ENCODE measurements at regions not wholly inside any gene's neighbourhood (a gene's known extent, or its start where the extent isn't known, plus 50 kb on each side); places are given as distances from the start of the nearest gene placed in this dataset.
"Not testable (repeated sequence)": the region's sequence is repeated elsewhere in the genome, so short reads cannot be mapped to it uniquely, and the experiment has no call there.

- ATAC-seq (ENCODE audit: low FRiP score): no peak
- TF ChIP-seq CTCF (IDR thresholded peaks at IDR 0.05): no peak
- DNase-seq (ENCODE audit: low spot score): no peak
These were observed 701.8 kb upstream of the ADGRB3 start for GRCh38 chr6:67933278-67933677.

- ATAC-seq (ENCODE audit: low FRiP score); DNase-seq (ENCODE audit: low spot score): not testable (repeated sequence)
These were observed 712.5 kb upstream of the ADGRB3 start for GRCh38 chr6:67922588-67922987.

- DNase-seq (ENCODE audit: low spot score); ATAC-seq (ENCODE audit: low FRiP score): not testable (repeated sequence)
These were observed 715.0 kb upstream of the ADGRB3 start for GRCh38 chr6:67920040-67920439.

- TF ChIP-seq CTCF (IDR thresholded peaks at IDR 0.05): no peak
- DNase-seq (ENCODE audit: low spot score): no peak
- ATAC-seq (ENCODE audit: low FRiP score): peak; percentile 86
These were observed 718.7 kb upstream of the ADGRB3 start for GRCh38 chr6:67916399-67916798.

- no peak for TF ChIP-seq CTCF (IDR thresholded peaks at IDR 0.05)
- ATAC-seq (ENCODE audit: low FRiP score) (no peak), DNase-seq (ENCODE audit: low spot score) (no peak)
These were observed 720.7 kb upstream of the ADGRB3 start for GRCh38 chr6:67914419-67914818.

- ATAC-seq (ENCODE audit: low FRiP score): no peak
- no peak for TF ChIP-seq CTCF (IDR thresholded peaks at IDR 0.05)
These were observed 725.7 kb upstream of the ADGRB3 start for GRCh38 chr6:67909354-67909753.

GRCh38 chr6:67908379-67908778, 726.7 kb upstream of the ADGRB3 start:
- DNase-seq (ENCODE audit: low spot score) (no peak), ATAC-seq (ENCODE audit: low FRiP score) (no peak)
- TF ChIP-seq CTCF (IDR thresholded peaks at IDR 0.05): no peak

More at GRCh38 chr6:67909354-67909753, 725.7 kb upstream of the ADGRB3 start:
- DNase-seq (ENCODE audit: low spot score): no peak

GRCh38 chr6:67904735-67905134, 730.3 kb upstream of the ADGRB3 start:
- ATAC-seq (ENCODE audit: low FRiP score); DNase-seq (ENCODE audit: low spot score): not testable (repeated sequence)

- ATAC-seq (ENCODE audit: low FRiP score): no peak
These were observed 736.2 kb upstream of the ADGRB3 start for GRCh38 chr6:67898875-67899274.

More at GRCh38 chr6:67898875-67899274, 736.2 kb upstream of the ADGRB3 start:
- TF ChIP-seq CTCF (IDR thresholded peaks at IDR 0.05): no peak
- DNase-seq (ENCODE audit: low spot score): no peak
